WERI-Rb-1 (cell line): ENCODE measurements at regions not wholly inside any gene's neighbourhood (a gene's known extent, or its start where the extent isn't known, plus 50 kb on each side); places are given as distances from the start of the nearest gene placed in this dataset.

Source experiments
- DNase-seq: peaks from one replicate; pipeline ENCODE4 v3.0.0-alpha.2; 2020
- H3K27ac ChIP-seq: fragments of 250-450 bp; sonication (Bioruptor Pico); 2 replicates; pipeline ENCODE4 v1.5.1; 2020; ENCODE audit warnings: mild to moderate bottlenecking, moderate library complexity
- H3K27me3 ChIP-seq: fragments of 250-450 bp; sonication (Bioruptor Pico); 2 replicates; pipeline ENCODE4 v1.5.1; 2021; ENCODE audit warnings: mild to moderate bottlenecking, low read depth, moderate library complexity; ENCODE audit not compliant: insufficient read depth, severe bottlenecking
- H3K36me3 ChIP-seq: fragments of 250-450 bp; sonication (Bioruptor Pico); 2 replicates; pipeline ENCODE4 v1.5.1; 2020; ENCODE audit warnings: mild to moderate bottlenecking, moderate library complexity
- H3K4me3 ChIP-seq: 2 replicates; pipeline ENCODE4 v1.5.1; 2011; ENCODE audit warnings: low read depth, mild to moderate bottlenecking, control low read depth, low read length
- H3K9me3 ChIP-seq: fragments of 250-450 bp; sonication (Bioruptor Pico); 2 replicates; pipeline ENCODE4 v1.5.1; 2021; ENCODE audit warnings: mild to moderate bottlenecking, moderate library complexity; ENCODE audit not compliant: severe bottlenecking
- TF ChIP-seq, protein P1 (sequence below): IDR thresholded peaks from 2 replicates; pipeline ENCODE4 v1.5.1; 2011; ENCODE audit warnings: low read depth, mild to moderate bottlenecking, control low read depth, inconsistent platforms, low read length

DNA sequence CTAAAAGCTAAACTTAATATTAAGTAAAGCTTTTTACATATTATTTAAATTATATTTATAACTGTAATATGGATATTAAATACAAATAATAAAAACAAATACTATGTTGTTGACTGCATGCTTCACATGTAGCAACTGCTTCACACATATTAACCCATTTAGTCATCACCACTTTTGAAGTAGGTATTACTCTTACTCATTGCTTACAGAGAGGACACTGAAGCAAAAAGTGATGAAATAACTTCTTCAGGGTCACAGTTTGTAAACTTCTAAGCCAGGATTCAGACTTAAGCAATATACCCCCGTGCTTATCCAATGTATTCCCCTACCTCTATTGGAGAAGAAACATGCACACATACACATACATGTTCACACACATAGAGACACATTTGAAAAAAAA is 166.6 kb downstream of the DKK2 start:
- Histone ChIP-seq H3K27me3 (no peaks in the 10 kb centered on the region), H3K27ac (no peak overlapping the region), H3K36me3 (no peaks in the 10 kb centered on the region), H3K9me3 (no peaks in the 10 kb centered on the region), H3K4me3 (no peak overlapping the region)
- TF ChIP-seq, protein P1, sequence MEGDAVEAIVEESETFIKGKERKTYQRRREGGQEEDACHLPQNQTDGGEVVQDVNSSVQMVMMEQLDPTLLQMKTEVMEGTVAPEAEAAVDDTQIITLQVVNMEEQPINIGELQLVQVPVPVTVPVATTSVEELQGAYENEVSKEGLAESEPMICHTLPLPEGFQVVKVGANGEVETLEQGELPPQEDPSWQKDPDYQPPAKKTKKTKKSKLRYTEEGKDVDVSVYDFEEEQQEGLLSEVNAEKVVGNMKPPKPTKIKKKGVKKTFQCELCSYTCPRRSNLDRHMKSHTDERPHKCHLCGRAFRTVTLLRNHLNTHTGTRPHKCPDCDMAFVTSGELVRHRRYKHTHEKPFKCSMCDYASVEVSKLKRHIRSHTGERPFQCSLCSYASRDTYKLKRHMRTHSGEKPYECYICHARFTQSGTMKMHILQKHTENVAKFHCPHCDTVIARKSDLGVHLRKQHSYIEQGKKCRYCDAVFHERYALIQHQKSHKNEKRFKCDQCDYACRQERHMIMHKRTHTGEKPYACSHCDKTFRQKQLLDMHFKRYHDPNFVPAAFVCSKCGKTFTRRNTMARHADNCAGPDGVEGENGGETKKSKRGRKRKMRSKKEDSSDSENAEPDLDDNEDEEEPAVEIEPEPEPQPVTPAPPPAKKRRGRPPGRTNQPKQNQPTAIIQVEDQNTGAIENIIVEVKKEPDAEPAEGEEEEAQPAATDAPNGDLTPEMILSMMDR = no peak
- no peak for DNase-seq

DNA sequence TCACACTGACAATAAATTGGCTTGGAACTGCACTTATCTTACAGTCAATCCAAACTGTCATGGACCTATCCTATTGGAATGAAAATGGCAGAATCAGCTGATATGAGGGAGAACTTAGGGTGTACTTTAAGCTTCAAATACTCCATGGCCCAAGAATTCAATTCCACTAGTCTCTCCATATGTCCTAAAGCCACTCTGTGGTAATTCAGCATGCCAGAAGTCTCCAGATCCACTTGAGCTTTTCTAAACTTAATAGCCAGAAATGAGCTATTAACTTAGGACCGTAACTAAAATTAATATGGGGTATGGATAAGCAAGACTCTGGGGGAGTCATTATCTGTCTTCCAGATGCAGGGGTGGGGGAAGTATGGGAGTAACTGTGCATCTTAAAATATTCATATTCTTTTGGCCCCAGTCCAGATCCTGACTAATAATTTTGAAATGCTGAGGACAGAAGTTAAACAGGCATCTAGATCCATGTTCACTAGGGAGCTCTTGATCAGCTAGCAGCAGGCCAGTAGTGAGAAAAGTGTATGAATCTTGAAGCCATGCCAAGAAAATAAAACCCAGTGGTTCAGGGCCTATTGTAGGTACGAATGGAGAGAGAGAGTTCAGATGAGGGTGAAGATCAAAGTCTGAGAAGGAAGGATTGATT is 167.6 kb downstream of the DKK2 start:
- Histone ChIP-seq H3K27ac (no peak overlapping the region), H3K9me3 (no peaks in the 10 kb centered on the region), H3K36me3 (no peaks in the 10 kb centered on the region), H3K27me3 (no peaks in the 10 kb centered on the region), H3K4me3 (no peak overlapping the region)
- DNase-seq = no peak
- TF ChIP-seq, protein P1 = no peak

DNA sequence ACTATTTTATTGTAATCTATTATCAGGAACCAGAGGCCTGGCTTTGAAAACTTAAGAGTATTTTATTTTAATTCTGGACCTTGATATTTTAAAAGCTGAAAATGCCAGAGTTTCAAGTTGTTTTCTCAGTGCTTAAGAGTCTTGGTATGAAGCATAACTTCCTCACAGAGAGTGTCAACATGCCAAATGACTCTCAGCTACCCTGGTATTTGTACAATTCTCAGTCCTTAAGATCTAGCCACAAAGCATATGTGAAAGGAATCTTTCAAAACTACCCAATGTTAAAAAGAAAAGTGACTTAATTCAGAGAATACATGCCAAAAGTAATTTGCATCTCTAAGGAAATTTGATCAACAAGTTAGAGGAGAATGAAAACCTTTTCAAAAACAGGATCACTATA is 171.9 kb downstream of the DKK2 start:
- DNase-seq = no peak
- TF ChIP-seq, protein P1 = no peak
- H3K4me3 ChIP-seq = no peak overlapping the region
- H3K36me3 ChIP-seq = no peaks in the 10 kb centered on the region
- no peak overlapping the region for H3K27ac ChIP-seq
- no peaks in the 10 kb centered on the region for H3K9me3 ChIP-seq
- H3K27me3 ChIP-seq = no peaks in the 10 kb centered on the region

DNA sequence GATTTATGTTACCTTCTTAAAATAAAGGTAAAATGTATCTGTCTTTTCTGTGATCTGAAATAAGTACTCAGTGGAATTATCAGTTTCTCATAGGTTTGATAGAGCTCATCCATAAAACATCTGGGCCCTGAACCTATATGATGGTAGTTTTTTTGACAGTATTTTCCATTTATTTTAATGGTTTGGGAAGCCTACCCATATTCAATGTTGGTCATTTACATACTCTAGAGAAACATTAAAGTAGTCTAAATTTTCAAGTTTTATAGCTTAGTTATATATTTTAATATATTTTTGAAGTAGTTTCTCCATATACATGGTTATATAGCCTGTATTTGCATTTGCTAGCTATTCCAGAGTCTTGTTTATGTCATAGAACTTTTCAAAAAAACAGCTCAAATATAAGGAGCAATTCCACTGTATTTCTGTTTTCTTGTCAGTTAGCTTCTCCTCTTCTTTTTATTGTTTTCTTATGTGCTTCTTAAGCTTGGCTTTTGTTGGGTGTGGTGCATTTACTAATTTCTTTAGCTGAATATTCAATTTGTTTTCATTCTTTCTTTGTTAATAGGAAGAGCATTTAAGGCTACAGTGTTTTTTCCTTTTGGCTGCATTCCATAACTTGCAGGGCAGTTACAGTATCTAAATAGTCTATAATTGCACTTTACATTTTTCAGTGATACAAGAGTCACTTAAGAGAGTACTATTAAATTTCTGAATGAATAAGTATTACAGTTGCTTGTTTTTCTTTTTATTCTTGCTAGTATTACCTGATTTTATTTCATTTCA is 181.4 kb downstream of the DKK2 start:
- H3K9me3 ChIP-seq = no peaks in the 10 kb centered on the region
- H3K36me3 ChIP-seq = no peaks in the 10 kb centered on the region
- no peak for DNase-seq
- H3K27ac ChIP-seq = no peak overlapping the region
- H3K27me3 ChIP-seq = no peaks in the 10 kb centered on the region
- no peak overlapping the region for H3K4me3 ChIP-seq
- TF ChIP-seq, protein P1 = no peak

DNA sequence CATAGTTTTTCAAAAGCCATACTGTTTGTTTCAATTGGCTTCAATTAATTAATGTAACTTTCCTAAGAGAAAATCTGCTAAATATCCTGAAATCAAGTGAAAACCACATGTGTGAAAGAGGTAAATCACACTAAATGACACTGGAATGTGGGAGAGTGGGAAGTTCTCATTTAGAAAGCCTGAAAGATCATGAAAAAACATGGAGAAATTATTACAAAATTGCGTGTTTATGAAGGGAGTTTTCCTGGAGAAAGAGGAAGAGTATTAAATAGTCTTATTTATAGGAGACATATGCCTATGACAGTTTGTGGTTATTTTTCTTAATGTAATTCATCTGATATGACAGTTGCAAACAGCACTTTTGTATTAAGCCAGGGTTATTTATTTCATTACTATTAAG is 183.7 kb downstream of the DKK2 start:
- Histone ChIP-seq H3K27ac (no peak overlapping the region), H3K9me3 (no peaks in the 10 kb centered on the region), H3K36me3 (no peaks in the 10 kb centered on the region), H3K4me3 (no peak overlapping the region), H3K27me3 (no peaks in the 10 kb centered on the region)
- TF ChIP-seq, protein P1 = no peak
- no peak for DNase-seq
